ENCODE measurements at regions not wholly inside any gene's neighbourhood (a gene's known extent, or its start where the extent isn't known, plus 50 kb on each side); places are given as distances from the start of the nearest gene placed in this dataset.

DNA sequence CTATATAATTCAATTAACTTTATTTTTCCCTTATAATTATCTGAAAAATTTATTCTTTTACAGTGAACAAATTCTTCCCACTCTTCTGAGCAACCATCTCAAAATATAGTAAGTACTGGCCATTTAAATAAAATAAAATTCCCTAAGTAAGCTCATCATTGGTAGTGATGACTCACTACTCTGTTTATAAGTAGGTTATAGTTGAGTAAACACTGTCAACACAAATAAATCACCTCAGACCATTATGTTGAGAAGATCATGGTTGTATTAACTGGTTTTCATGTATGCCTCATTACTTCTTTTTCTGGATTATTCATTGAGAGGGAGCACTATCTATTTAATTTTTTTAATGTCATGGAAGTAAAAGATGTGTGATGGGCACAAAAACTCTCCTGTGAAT lies 220.5 kb downstream of the SEC23A start:
- TF ChIP-seq, protein P1, sequence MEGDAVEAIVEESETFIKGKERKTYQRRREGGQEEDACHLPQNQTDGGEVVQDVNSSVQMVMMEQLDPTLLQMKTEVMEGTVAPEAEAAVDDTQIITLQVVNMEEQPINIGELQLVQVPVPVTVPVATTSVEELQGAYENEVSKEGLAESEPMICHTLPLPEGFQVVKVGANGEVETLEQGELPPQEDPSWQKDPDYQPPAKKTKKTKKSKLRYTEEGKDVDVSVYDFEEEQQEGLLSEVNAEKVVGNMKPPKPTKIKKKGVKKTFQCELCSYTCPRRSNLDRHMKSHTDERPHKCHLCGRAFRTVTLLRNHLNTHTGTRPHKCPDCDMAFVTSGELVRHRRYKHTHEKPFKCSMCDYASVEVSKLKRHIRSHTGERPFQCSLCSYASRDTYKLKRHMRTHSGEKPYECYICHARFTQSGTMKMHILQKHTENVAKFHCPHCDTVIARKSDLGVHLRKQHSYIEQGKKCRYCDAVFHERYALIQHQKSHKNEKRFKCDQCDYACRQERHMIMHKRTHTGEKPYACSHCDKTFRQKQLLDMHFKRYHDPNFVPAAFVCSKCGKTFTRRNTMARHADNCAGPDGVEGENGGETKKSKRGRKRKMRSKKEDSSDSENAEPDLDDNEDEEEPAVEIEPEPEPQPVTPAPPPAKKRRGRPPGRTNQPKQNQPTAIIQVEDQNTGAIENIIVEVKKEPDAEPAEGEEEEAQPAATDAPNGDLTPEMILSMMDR (IDR thresholded peaks at IDR 0.05), result no peak
- no peak for TF ChIP-seq ZFX (IDR thresholded peaks at IDR 0.05; ENCODE audit: borderline replicate concordance)

All from 22Rv1 (cell line).